H1 (cell line): ENCODE measurements at regions not wholly inside any gene's neighbourhood (a gene's known extent, or its start where the extent isn't known, plus 50 kb on each side); places are given as distances from the start of the nearest gene placed in this dataset.

Experiments used
- CTCF ChIA-PET: fragments of 300-600 bp; sonication (Branson Sonifier 250); formaldehyde crosslinking; loops from one replicate; lab custom pipeline; 2021; ENCODE audit not compliant: partially characterized antibody; lab: Charles Lee
- POLR2A ChIA-PET: fragments of 300-600 bp; sonication (Branson Sonifier 250); formaldehyde crosslinking; loops from one replicate; lab custom pipeline; 2021; ENCODE audit warnings: inconsistent platforms; ENCODE audit not compliant: partially characterized antibody; lab: Charles Lee
- DNase-seq, 2 experiments: peaks; one replicate each; pipeline versions ENCODE4 v3.0.0 to v3.0.0-alpha.2; 2010 to 2022; ENCODE audit warnings: low spot score in 2 of 2, low read depth in 1 of 2, mixed read lengths in 1 of 2
- FAIRE-seq: peaks from 2 replicates; lab custom pipeline; 2011; peaks lifted over from hg19 to GRCh38; lab: Jason Lieb, UNC
- H2AFZ ChIP-seq: 2 replicates; pipeline ENCODE4 v1.8.1; 2012; ENCODE audit warnings: low read length, inconsistent platforms
- H2AK5ac ChIP-seq: 2 replicates; pipeline ENCODE4 v1.6.1; 2013; ENCODE audit warnings: low read depth, low read length
- H2BK120ac ChIP-seq: replicated peaks from 2 replicates; pipeline ENCODE3; 2013; ENCODE audit warnings: low read depth, low read length, inconsistent platforms
- H2BK12ac ChIP-seq: 2 replicates; pipeline ENCODE4 v1.6.1; 2013; ENCODE audit warnings: low read depth, low read length
- H2BK15ac ChIP-seq: 2 replicates; pipeline ENCODE4 v1.6.1; 2013; ENCODE audit warnings: low read length
- H2BK20ac ChIP-seq: 2 replicates; pipeline ENCODE4 v1.6.1; 2013; ENCODE audit warnings: low read length
- H2BK5ac ChIP-seq: 2 replicates; pipeline ENCODE4 v1.6.1; 2013; ENCODE audit warnings: low read depth, low read length
- H3K14ac ChIP-seq: 2 replicates; pipeline ENCODE4 v1.6.1; 2013; ENCODE audit warnings: inconsistent platforms; ENCODE audit not compliant: insufficient read length
- H3K18ac ChIP-seq: 2 replicates; pipeline ENCODE4 v1.6.1; 2013; ENCODE audit warnings: low read length; ENCODE audit errors: extremely low read depth
- H3K23ac ChIP-seq: 2 replicates; pipeline ENCODE4 v1.6.1; 2013; ENCODE audit warnings: inconsistent platforms; ENCODE audit not compliant: insufficient read length
- H3K23me2 ChIP-seq: 2 replicates; pipeline ENCODE4 v1.6.1; 2013; ENCODE audit warnings: low read depth, low read length
- H3K27ac ChIP-seq: 2 replicates; pipeline ENCODE4 v1.6.1; 2011; ENCODE audit warnings: low read depth, low read length, inconsistent platforms
- H3K27me3 ChIP-seq, 4 experiments: replicated peaks in 1 of 4; 1 replicate in 1 of 4; 2 replicates in 3 of 4; pipeline versions ENCODE4 v1.6.1 to v1.8.1; 2011 to 2013; ENCODE audit warnings: low read length in 3 of 4, mild to moderate bottlenecking in 3 of 4, inconsistent platforms in 2 of 4, mixed read lengths in 2 of 4, moderate library complexity in 1 of 4; ENCODE audit not compliant: control insufficient read depth in 3 of 4, insufficient read depth in 3 of 4; ENCODE audit errors: extremely low read depth in 1 of 4
- H3K36me3 ChIP-seq, 4 experiments: 2 replicates each; pipeline versions ENCODE4 v1.6.1 to v1.8.1; 2011 to 2013; ENCODE audit warnings: mild to moderate bottlenecking in 4 of 4, low read length in 3 of 4, moderate library complexity in 2 of 4, control low read depth in 1 of 4, inconsistent platforms in 1 of 4; ENCODE audit not compliant: insufficient read depth in 4 of 4, control insufficient read depth in 2 of 4
- H3K4ac ChIP-seq: replicated peaks from 2 replicates; pipeline ENCODE3; 2013; ENCODE audit warnings: low read length, low read depth, mixed read lengths, inconsistent platforms; ENCODE audit not compliant: insufficient read length
- H3K4me1 ChIP-seq, 4 experiments: replicated peaks in 1 of 4; 1 replicate in 1 of 4; 2 replicates in 3 of 4; pipeline versions ENCODE4 v1.6.1 to v1.8.1; 2011 to 2013; ENCODE audit warnings: low read length in 3 of 4, inconsistent platforms in 2 of 4, mixed read lengths in 1 of 4; ENCODE audit not compliant: insufficient read depth in 4 of 4, control insufficient read depth in 3 of 4
- H3K4me2 ChIP-seq, 2 experiments: 2 replicates each; pipeline versions ENCODE4 v1.6.1 to v1.8.1; 2011 to 2013; ENCODE audit warnings: low read depth in 2 of 2, low read length in 2 of 2, control low read depth in 1 of 2, inconsistent platforms in 1 of 2, mild to moderate bottlenecking in 1 of 2; ENCODE audit not compliant: insufficient read depth in 1 of 2
- H3K4me3 ChIP-seq, 4 experiments: fragments of 200-600, 300-600 bp in 1 of 4; sonication (generic), shearing (Covaris generic), sonication (Bioruptor Twin) in 1 of 4; 2 replicates each; pipeline versions ENCODE4 v1.5.1 to v1.8.1; 2011 to 2016; ENCODE audit warnings: low read length in 4 of 4, low read depth in 3 of 4, control low read depth in 2 of 4, inconsistent platforms in 2 of 4, mild to moderate bottlenecking in 2 of 4, mixed read lengths in 1 of 4, moderate library complexity in 1 of 4; ENCODE audit not compliant: insufficient read depth in 2 of 4; ENCODE audit errors: extremely low read depth in 1 of 4
- H3K56ac ChIP-seq: replicated peaks from 2 replicates; pipeline ENCODE3; 2013; ENCODE audit warnings: low read depth, mild to moderate bottlenecking, mixed read lengths, low read length, inconsistent platforms; ENCODE audit not compliant: insufficient read length
- H3K79me1 ChIP-seq: 2 replicates; pipeline ENCODE4 v1.6.1; 2013; ENCODE audit warnings: low read depth, low read length, control low read depth
- H3K79me2 ChIP-seq, 2 experiments: 2 replicates each; pipeline versions ENCODE4 v1.6.1 to v1.8.1; 2012 to 2013; ENCODE audit warnings: low read length in 2 of 2, mild to moderate bottlenecking in 2 of 2, inconsistent platforms in 1 of 2; ENCODE audit not compliant: insufficient read depth in 2 of 2, control insufficient read depth in 1 of 2
- H3K9ac ChIP-seq, 4 experiments: replicated peaks in 1 of 4; 1 replicate in 1 of 4; 2 replicates in 3 of 4; pipeline versions ENCODE4 v1.6.1 to v1.8.1; 2011 to 2013; ENCODE audit warnings: low read depth in 3 of 4, low read length in 3 of 4, control low read depth in 2 of 4, mild to moderate bottlenecking in 2 of 4, moderate library complexity in 2 of 4, inconsistent platforms in 1 of 4; ENCODE audit errors: extremely low read depth in 1 of 4
- H3K9me3 ChIP-seq, 2 experiments: 2 replicates each; pipeline versions ENCODE4 v1.6.1 to v1.8.1; 2012 to 2013; ENCODE audit warnings: mild to moderate bottlenecking in 2 of 2, moderate library complexity in 2 of 2, control low read depth in 1 of 2, inconsistent platforms in 1 of 2, low read depth in 1 of 2, low read length in 1 of 2, mixed read lengths in 1 of 2; ENCODE audit not compliant: insufficient read depth in 2 of 2
- H4K20me1 ChIP-seq, 2 experiments: replicated peaks in 1 of 2; 2 replicates each; pipeline versions ENCODE3 to v1.8.1; 2011 to 2013; ENCODE audit warnings: inconsistent platforms in 2 of 2, low read length in 2 of 2, mild to moderate bottlenecking in 1 of 2; ENCODE audit not compliant: insufficient read depth in 2 of 2, control insufficient read depth in 1 of 2
- H4K5ac ChIP-seq: 2 replicates; pipeline ENCODE4 v1.6.1; 2013; ENCODE audit warnings: low read length, low read depth, mixed read lengths, inconsistent platforms; ENCODE audit not compliant: insufficient read length
- H4K8ac ChIP-seq: 2 replicates; pipeline ENCODE4 v1.8.0; 2013; ENCODE audit warnings: mild to moderate bottlenecking, moderate library complexity, low read length, inconsistent platforms; ENCODE audit not compliant: insufficient read depth; ENCODE audit errors: extremely low read depth
- H4K91ac ChIP-seq: replicated peaks from 2 replicates; pipeline ENCODE3; 2013; ENCODE audit warnings: low read length, mixed read lengths, inconsistent platforms; ENCODE audit not compliant: insufficient read length
- CHD2 ChIP-seq: IDR thresholded peaks from 2 replicates; pipeline ENCODE4 v1.6.1; 2012; ENCODE audit warnings: low read length, improper control_type of control experiment
- CREB1 ChIP-seq: IDR thresholded peaks from 2 replicates; pipeline ENCODE4 v1.6.1; 2012; ENCODE audit warnings: inconsistent platforms
- GABPA ChIP-seq: IDR thresholded peaks from 2 replicates; pipeline ENCODE4 v1.6.1; 2011; ENCODE audit warnings: mild to moderate bottlenecking, low read length, moderate library complexity, borderline replicate concordance; ENCODE audit not compliant: insufficient read depth
- MAFK ChIP-seq: IDR thresholded peaks from 2 replicates; pipeline ENCODE4 v1.6.1; 2012; ENCODE audit warnings: low read depth, mild to moderate bottlenecking, improper control_type of control experiment, low read length
- NRF1 ChIP-seq: IDR thresholded peaks from 2 replicates; pipeline ENCODE4 v1.6.1; 2011; ENCODE audit warnings: mild to moderate bottlenecking, low read depth, low read length, improper control_type of control experiment
- TAF1 ChIP-seq: IDR thresholded peaks from 2 replicates; pipeline ENCODE4 v1.6.1; 2011; ENCODE audit warnings: mild to moderate bottlenecking, low read depth, low read length
- YY1 ChIP-seq: IDR thresholded peaks from 2 replicates; pipeline ENCODE4 v1.6.1; 2011; ENCODE audit warnings: low read depth, mild to moderate bottlenecking, low read length
- WGBS, 2 experiments: shearing (Covaris generic) in 1 of 2; methylation state at CpG; one replicate each; pipeline versions ENCODE4 v1.1.6 to v1.1.7; 2013 to 2015; ENCODE audit warnings: low lambda C conversion rate in 2 of 2, mixed read lengths in 2 of 2, inconsistent platforms in 1 of 2, low coverage in 1 of 2, missing lambda C conversion rate in 1 of 2; ENCODE audit not compliant: insufficient replicate concordance in 2 of 2, insufficient coverage in 1 of 2, insufficient read length in 1 of 2; ENCODE audit errors: extremely low coverage in 1 of 2, missing lambda C conversion rate in 1 of 2; 5-methylcytosine and 5-hydroxymethylcytosine counted together

- no peaks in the 10 kb centered on the region for H3K36me3 ChIP-seq
- H3K79me2 ChIP-seq = no peaks in the 10 kb centered on the region
- no peaks in the 10 kb centered on the region for H3K4me1 ChIP-seq
- no peak overlapping the region for H2BK20ac ChIP-seq
- H3K9ac ChIP-seq = no peak overlapping the region
- no peak overlapping the region for H4K91ac ChIP-seq
- no peak overlapping the region for H3K4ac ChIP-seq
- no peak overlapping the region for H2BK12ac ChIP-seq
- FAIRE-seq (no peak), DNase-seq (no peak)
- H3K23me2 ChIP-seq = no peaks in the 10 kb centered on the region
- no peaks in the 10 kb centered on the region for H4K20me1 ChIP-seq
- ChIA-PET CTCF (interaction anchor here (0.5 to 1.8 kb wide), 3 partner anchors 12 to 204 kb away, joined by 3 to 7 read pairs (median 4); no protein-coding TSS in a partner anchor), POLR2A (no interaction called here)
- H3K56ac ChIP-seq = no peak overlapping the region
- H3K23ac ChIP-seq = no peak overlapping the region
- H2BK5ac ChIP-seq = no peak overlapping the region
- H3K9me3 ChIP-seq = no peaks in the 10 kb centered on the region
- H3K4me3 ChIP-seq = no peak overlapping the region
- no peaks in the 10 kb centered on the region for H3K79me1 ChIP-seq
- H4K8ac ChIP-seq = no peak overlapping the region
- whole genome bisulfite sequencing, 2 experiments = 80% methylated on average over 6 of the region's 6 CpGs; no CpG with 5 or more reads in 1 of the 2 experiments
- no peak overlapping the region for H3K4me2 ChIP-seq
- H2BK15ac ChIP-seq = no peak overlapping the region
- no peak overlapping the region for H3K14ac ChIP-seq
- H2AK5ac ChIP-seq = no peak overlapping the region
- no peak overlapping the region for H2AFZ ChIP-seq
- no peak overlapping the region for H2BK120ac ChIP-seq
- H3K27ac ChIP-seq = no peak overlapping the region
- H3K27me3 ChIP-seq = no peaks in the 10 kb centered on the region
- H4K5ac ChIP-seq = no peak overlapping the region
- H3K18ac ChIP-seq = no peak overlapping the region
- no peak for TF ChIP-seq CREB1
- no peak for TF ChIP-seq MAFK
- TF ChIP-seq NRF1 = no peak
- TF ChIP-seq CHD2 = no peak
- no peak for TF ChIP-seq TAF1
- no peak for TF ChIP-seq YY1
- no peak for TF ChIP-seq GABPA
Observed at GRCh38 chr7:80277434-80278427, 143.1 kb downstream of the GNAI1 start.
